NCI-H1417 (cell line): ENCODE measurements at regions not wholly inside any gene's neighbourhood (a gene's known extent, or its start where the extent isn't known, plus 50 kb on each side); places are given as distances from the start of the nearest gene placed in this dataset.
"Not testable (repeated sequence)": the region's sequence is repeated elsewhere in the genome, so short reads cannot be mapped to it uniquely, and the experiment has no call there.

Experiments used
- DNase-seq, 3 experiments: peaks; one replicate each; lab custom pipeline; 2025; lab: John Stamatoyannopoulos, UW

- no peak for DNase-seq
Measured at GRCh38 chr11:29163231-29163630, 853.6 kb downstream of the KCNA4 start.

- no peak for DNase-seq
Measured at GRCh38 chr11:29162491-29162890, 854.3 kb downstream of the KCNA4 start.

GRCh38 chr11:29161191-29161590, 855.6 kb downstream of the KCNA4 start:
- no peak for DNase-seq

GRCh38 chr11:29159552-29160465, 857.0 kb downstream of the KCNA4 start:
- DNase-seq = peak; percentile 19 to 75 (median 29)

- DNase-seq = no peak
Measured at GRCh38 chr11:29153078-29153477, 863.8 kb downstream of the KCNA4 start.

GRCh38 chr11:29142573-29142972, 874.3 kb downstream of the KCNA4 start:
- DNase-seq = not testable (repeated sequence)

- DNase-seq = no peak
Measured at GRCh38 chr11:29135504-29135903, 881.3 kb downstream of the KCNA4 start.

- DNase-seq = no peak
Measured at GRCh38 chr11:29131055-29131454, 885.8 kb downstream of the KCNA4 start.

GRCh38 chr11:29129844-29130243, 887.0 kb downstream of the KCNA4 start:
- no peak for DNase-seq

GRCh38 chr11:29127461-29127860, 889.4 kb downstream of the KCNA4 start:
- DNase-seq = no peak

- DNase-seq = no peak
Measured at GRCh38 chr11:29125606-29126005, 891.2 kb downstream of the KCNA4 start.

- no peak for DNase-seq
Measured at GRCh38 chr11:29124470-29124869, 892.4 kb downstream of the KCNA4 start.

- peak in 1 of 3 experiments; percentile 24 for DNase-seq
Measured at GRCh38 chr11:29119707-29120618, 896.9 kb downstream of the KCNA4 start.

GRCh38 chr11:29119116-29119515, 897.7 kb downstream of the KCNA4 start:
- no peak for DNase-seq

GRCh38 chr11:29100967-29101366, 915.9 kb downstream of the KCNA4 start:
- no peak for DNase-seq

GRCh38 chr11:29095821-29096220, 921.0 kb downstream of the KCNA4 start:
- DNase-seq = no peak

GRCh38 chr11:29093416-29094120, 923.3 kb downstream of the KCNA4 start:
- DNase-seq = no peak

GRCh38 chr11:29087200-29087812, 929.5 kb downstream of the KCNA4 start:
- no peak for DNase-seq

GRCh38 chr11:29075726-29076125, 941.1 kb downstream of the KCNA4 start:
- no peak for DNase-seq

- DNase-seq = peak in 1 of 3 experiments; percentile 14
Measured at GRCh38 chr11:29063630-29064361, 953.0 kb downstream of the KCNA4 start.

GRCh38 chr11:29061452-29061851, 953.3 kb downstream of the METTL15 start:
- DNase-seq = no peak
